ENCODE measurements at regions not wholly inside any gene's neighbourhood (a gene's known extent, or its start where the extent isn't known, plus 50 kb on each side); places are given as distances from the start of the nearest gene placed in this dataset.

- WGBS (ENCODE audit: low lambda C conversion rate): 3% methylated on average over 5 of the region's 5 CpGs
- ATAC-seq: peak; percentile 38; the same call in 1 of the 3 replicates
- DNase-seq (ENCODE audit: low spot score): no peak
- no peak overlapping the region for H2AFZ ChIP-seq (ENCODE audit: low read length)
- H3K4me3 ChIP-seq (replicated peaks in 1 of 3; ENCODE audit: insufficient read depth in 1 of 3, low read depth in 2 of 3, low read length in 3 of 3): no peak overlapping the region
- FAIRE-seq: no peak
- no peaks in the 10 kb centered on the region for H3K27me3 ChIP-seq (ENCODE audit: control insufficient read depth in 1 of 2, insufficient read depth in 2 of 2, low read length in 2 of 2)
- H3K36me3 ChIP-seq (replicated peaks in 1 of 2; ENCODE audit: control insufficient read depth in 1 of 2, insufficient read depth in 2 of 2, low read length in 2 of 2): no peaks in the 10 kb centered on the region
- intact Hi-C loops (cut with micrococcal nuclease; ENCODE audit: unreplicated experiment) (loop anchor here (1.0 kb wide), 1 partner anchor 157 kb away; no protein-coding TSS in a partner anchor), in situ Hi-C loops (cut with HindIII; ENCODE audit: extremely low pct_ligation_motif_present, low pct_unique_long_range_greater_than_20kb) (no loop called here)
- ChIA-PET CTCF (ENCODE audit: low intra/inter-chr PET ratio, low total read pairs) (interaction anchor here (1.6 kb wide), 1 partner anchor 157 kb away, joined by 6 read pairs; no protein-coding TSS in a partner anchor), POLR2A (no interaction called here)
- H3K4me1 ChIP-seq (ENCODE audit: insufficient read depth, low read length): no peaks in the 10 kb centered on the region
- TF ChIP-seq KAT7 (CRISPR knock-in tag; IDR thresholded peaks at IDR 0.05; ENCODE audit: borderline replicate concordance) (no peak), STAG1 (CRISPR knock-in tag; IDR thresholded peaks at IDR 0.05) (0 out of 2 replicates have a peak, but pooled peaks have one; percentile 12)
- no peaks in the 10 kb centered on the region for H3K9me3 ChIP-seq (ENCODE audit: low read length)
- no peaks in the 10 kb centered on the region for H4K20me1 ChIP-seq (ENCODE audit: insufficient read depth, low read length)
- BruUV-seq (replicated peaks): no TSS peak
- no peaks in the 10 kb centered on the region for H3K79me2 ChIP-seq (ENCODE audit: insufficient read depth, low read length)
- no peak overlapping the region for H3K9ac ChIP-seq (ENCODE audit: insufficient read depth, low read depth, low read length)
- H3K27ac ChIP-seq (ENCODE audit: extremely low read length, insufficient read depth, low read length): no peak overlapping the region
- no peak overlapping the region for H3K4me2 ChIP-seq (ENCODE audit: low read depth, low read length)
These were observed 237.8 kb upstream of the ADGRL3 start for GRCh38 chr4:60962286-60962685.

GRCh38 chr4:60981534-60981933, 218.6 kb upstream of the ADGRL3 start:
- intact Hi-C loops (cut with micrococcal nuclease; ENCODE audit: unreplicated experiment): no loop called here
- in situ Hi-C loops (cut with HindIII; ENCODE audit: extremely low pct_ligation_motif_present, low pct_unique_long_range_greater_than_20kb): no loop called here
- H4K20me1 ChIP-seq (ENCODE audit: insufficient read depth, low read length): no peaks in the 10 kb centered on the region
- no peak for FAIRE-seq
- POLR2A ChIA-PET: no interaction called here
- no peak overlapping the region for H3K27ac ChIP-seq (ENCODE audit: extremely low read length, insufficient read depth, low read length)
- H3K4me3 ChIP-seq (replicated peaks in 1 of 3; ENCODE audit: insufficient read depth in 1 of 3, low read depth in 2 of 3, low read length in 3 of 3): no peak overlapping the region
- no peaks in the 10 kb centered on the region for H3K9me3 ChIP-seq (ENCODE audit: low read length)
- H2AFZ ChIP-seq (ENCODE audit: low read length): no peak overlapping the region
- H3K79me2 ChIP-seq (ENCODE audit: insufficient read depth, low read length): no peaks in the 10 kb centered on the region
- ATAC-seq: no peak
- 0% methylated on average over 4 of the region's 4 CpGs for WGBS (ENCODE audit: low lambda C conversion rate)
- no peak for DNase-seq (ENCODE audit: low spot score)
- no peaks in the 10 kb centered on the region for H3K4me1 ChIP-seq (ENCODE audit: insufficient read depth, low read length)
- H3K9ac ChIP-seq (ENCODE audit: insufficient read depth, low read depth, low read length): no peak overlapping the region
- H3K27me3 ChIP-seq (ENCODE audit: control insufficient read depth in 1 of 2, insufficient read depth in 2 of 2, low read length in 2 of 2): no peaks in the 10 kb centered on the region
- H3K36me3 ChIP-seq (replicated peaks in 1 of 2; ENCODE audit: control insufficient read depth in 1 of 2, insufficient read depth in 2 of 2, low read length in 2 of 2): no peaks in the 10 kb centered on the region
- CTCF ChIA-PET (ENCODE audit: low intra/inter-chr PET ratio, low total read pairs): no interaction called here
- no peak overlapping the region for H3K4me2 ChIP-seq (ENCODE audit: low read depth, low read length)
- no TSS peak for BruUV-seq (replicated peaks)
- TF ChIP-seq PRMT3 (CRISPR knock-in tag; IDR thresholded peaks at IDR 0.05; ENCODE audit: borderline replicate concordance, low read depth) (no peak), GTF2F1 (IDR thresholded peaks at IDR 0.05; ENCODE audit: low read length) (no peak), TEAD3 (CRISPR knock-in tag; optimal IDR thresholded peaks at IDR 0.05; ENCODE audit: borderline replicate concordance) (no peak), MLLT10 (CRISPR knock-in tag; IDR thresholded peaks at IDR 0.05) (no peak), HOXD1 (CRISPR knock-in tag; IDR thresholded peaks at IDR 0.05) (no peak), U2AF2 (IDR thresholded peaks at IDR 0.05; ENCODE audit: low read depth, low read length) (no peak), KLF15 (CRISPR knock-in tag; IDR thresholded peaks at IDR 0.05; ENCODE audit: borderline replicate concordance) (no peak), PREB (CRISPR knock-in tag; IDR thresholded peaks at IDR 0.05) (no peak), STAT6 (CRISPR knock-in tag; IDR thresholded peaks at IDR 0.05; ENCODE audit: borderline replicate concordance) (no peak), ELF4 (CRISPR knock-in tag; IDR thresholded peaks at IDR 0.05; ENCODE audit: borderline replicate concordance) (no peak), GATAD2A (CRISPR knock-in tag; IDR thresholded peaks at IDR 0.05) (no peak), HMGA1 (CRISPR knock-in tag; conservative IDR thresholded peaks at IDR 0.05) (no peak), HDAC6 (IDR thresholded peaks at IDR 0.05; ENCODE audit: low read depth, low read length) (no peak), SNAPC2 (CRISPR knock-in tag; IDR thresholded peaks at IDR 0.05) (no peak)
